ENCODE measurements at regions not wholly inside any gene's neighbourhood (a gene's known extent, or its start where the extent isn't known, plus 50 kb on each side); places are given as distances from the start of the nearest gene placed in this dataset.

DNA sequence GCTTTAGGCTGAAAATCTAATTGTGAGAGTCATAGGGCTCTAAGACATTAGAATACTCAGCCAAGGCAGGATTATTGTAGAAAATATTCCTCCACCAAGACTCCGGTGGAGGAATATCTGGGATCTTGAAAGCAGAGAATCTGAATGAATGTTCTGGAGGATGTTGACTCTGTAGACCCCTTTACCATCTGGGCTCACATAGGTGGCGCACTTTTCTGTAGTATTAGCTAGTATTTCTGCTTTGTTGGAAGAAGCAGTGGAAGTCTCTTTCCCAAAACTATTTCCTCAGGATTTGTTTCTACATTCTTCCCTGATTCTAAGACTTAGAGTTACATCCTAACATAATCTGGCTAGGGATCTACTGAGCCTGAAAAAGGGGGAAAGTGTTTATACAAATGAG lies 752.4 kb upstream of the SEMA6A start:
- DNase-seq (ENCODE audit: low read depth in 1 of 2, low spot score in 1 of 2) (no peak), FAIRE-seq (no peak), ATAC-seq (no peak)
- TF ChIP-seq ESRRA (IDR thresholded peaks at IDR 0.05; ENCODE audit: borderline replicate concordance, low read length): no peak
- ChIA-PET POLR2A (no interaction called here), CTCF (no interaction called here)
- no peaks in the 10 kb centered on the region for H3K9me3 ChIP-seq
- H3K4me1 ChIP-seq: no peaks in the 10 kb centered on the region
- no peak overlapping the region for H3K4me3 ChIP-seq
- 23% methylated on average over 2 of the region's 2 CpGs for WGBS (ENCODE audit: missing lambda C conversion rate)
- no peak overlapping the region for H3K4me2 ChIP-seq
- no peak overlapping the region for H3K27ac ChIP-seq

DNA sequence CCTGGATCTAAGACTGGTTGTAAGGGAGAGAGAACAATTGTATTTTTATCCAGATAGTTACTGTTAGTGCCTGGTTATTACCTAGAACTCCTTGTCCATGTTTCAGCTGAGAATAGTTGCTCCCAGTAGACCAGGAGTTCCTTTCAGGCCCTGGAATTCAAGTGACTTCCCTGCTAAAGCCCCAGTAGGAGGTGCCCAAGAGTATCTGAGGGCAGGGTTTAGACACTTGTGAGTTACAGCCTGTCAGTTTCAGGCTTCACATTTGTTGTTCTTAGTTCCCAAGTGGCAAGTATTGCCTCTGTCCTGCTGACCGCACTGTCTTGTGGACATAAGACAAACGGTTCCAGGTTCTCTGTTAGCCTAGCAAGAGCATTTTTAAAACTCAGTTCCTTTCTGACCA lies 743.9 kb upstream of the SEMA6A start:
- CTCF ChIA-PET: interaction anchor here (0.5 kb wide), 1 partner anchor 739 kb away, joined by 3 read pairs; no protein-coding TSS in a partner anchor

More for the DNA sequence above, 743.9 kb upstream of the SEMA6A start:
- H3K4me2 ChIP-seq: no peak overlapping the region
- FAIRE-seq (no peak), ATAC-seq (no peak), DNase-seq (ENCODE audit: low read depth in 1 of 2, low spot score in 1 of 2) (peak in 1 of 2 experiments; percentile 11)
- no peak overlapping the region for H3K4me3 ChIP-seq
- no peaks in the 10 kb centered on the region for H3K4me1 ChIP-seq
- POLR2A ChIA-PET: no interaction called here
- 5% methylated on average over 2 of the region's 2 CpGs for WGBS (ENCODE audit: missing lambda C conversion rate)
- H3K9me3 ChIP-seq: no peaks in the 10 kb centered on the region
- no peak overlapping the region for H3K27ac ChIP-seq
- TF ChIP-seq, protein P1, sequence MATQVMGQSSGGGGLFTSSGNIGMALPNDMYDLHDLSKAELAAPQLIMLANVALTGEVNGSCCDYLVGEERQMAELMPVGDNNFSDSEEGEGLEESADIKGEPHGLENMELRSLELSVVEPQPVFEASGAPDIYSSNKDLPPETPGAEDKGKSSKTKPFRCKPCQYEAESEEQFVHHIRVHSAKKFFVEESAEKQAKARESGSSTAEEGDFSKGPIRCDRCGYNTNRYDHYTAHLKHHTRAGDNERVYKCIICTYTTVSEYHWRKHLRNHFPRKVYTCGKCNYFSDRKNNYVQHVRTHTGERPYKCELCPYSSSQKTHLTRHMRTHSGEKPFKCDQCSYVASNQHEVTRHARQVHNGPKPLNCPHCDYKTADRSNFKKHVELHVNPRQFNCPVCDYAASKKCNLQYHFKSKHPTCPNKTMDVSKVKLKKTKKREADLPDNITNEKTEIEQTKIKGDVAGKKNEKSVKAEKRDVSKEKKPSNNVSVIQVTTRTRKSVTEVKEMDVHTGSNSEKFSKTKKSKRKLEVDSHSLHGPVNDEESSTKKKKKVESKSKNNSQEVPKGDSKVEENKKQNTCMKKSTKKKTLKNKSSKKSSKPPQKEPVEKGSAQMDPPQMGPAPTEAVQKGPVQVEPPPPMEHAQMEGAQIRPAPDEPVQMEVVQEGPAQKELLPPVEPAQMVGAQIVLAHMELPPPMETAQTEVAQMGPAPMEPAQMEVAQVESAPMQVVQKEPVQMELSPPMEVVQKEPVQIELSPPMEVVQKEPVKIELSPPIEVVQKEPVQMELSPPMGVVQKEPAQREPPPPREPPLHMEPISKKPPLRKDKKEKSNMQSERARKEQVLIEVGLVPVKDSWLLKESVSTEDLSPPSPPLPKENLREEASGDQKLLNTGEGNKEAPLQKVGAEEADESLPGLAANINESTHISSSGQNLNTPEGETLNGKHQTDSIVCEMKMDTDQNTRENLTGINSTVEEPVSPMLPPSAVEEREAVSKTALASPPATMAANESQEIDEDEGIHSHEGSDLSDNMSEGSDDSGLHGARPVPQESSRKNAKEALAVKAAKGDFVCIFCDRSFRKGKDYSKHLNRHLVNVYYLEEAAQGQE (IDR thresholded peaks at IDR 0.05): no peak
- TF ChIP-seq ESRRA (IDR thresholded peaks at IDR 0.05; ENCODE audit: borderline replicate concordance, low read length) (no peak), RAD21 (conservative IDR thresholded peaks at IDR 0.05 in 1 of 2, IDR thresholded peaks at IDR 0.05 in 1 of 2) (no peak), RNF2 (IDR thresholded peaks at IDR 0.05; ENCODE audit: borderline replicate concordance, low read depth) (no peak), RCOR1 (IDR thresholded peaks at IDR 0.05; ENCODE audit: low read depth, low read length) (no peak), NR3C1 (IDR thresholded peaks at IDR 0.05) (no peak), EP300 (IDR thresholded peaks at IDR 0.05) (no peak), ZC3H11A (IDR thresholded peaks at IDR 0.05) (no peak), HOXA7 (CRISPR knock-in tag; IDR thresholded peaks at IDR 0.05) (no peak), PHF8 (IDR thresholded peaks at IDR 0.05; ENCODE audit: borderline replicate concordance, low read depth) (no peak), JUNB (IDR thresholded peaks at IDR 0.05) (no peak), FOSL2 (IDR thresholded peaks at IDR 0.05) (no peak), FOSL2 (CRISPR knock-in tag; IDR thresholded peaks at IDR 0.05) (no peak), KDM5A (IDR thresholded peaks at IDR 0.05) (no peak)
- TF ChIP-seq, protein P2, sequence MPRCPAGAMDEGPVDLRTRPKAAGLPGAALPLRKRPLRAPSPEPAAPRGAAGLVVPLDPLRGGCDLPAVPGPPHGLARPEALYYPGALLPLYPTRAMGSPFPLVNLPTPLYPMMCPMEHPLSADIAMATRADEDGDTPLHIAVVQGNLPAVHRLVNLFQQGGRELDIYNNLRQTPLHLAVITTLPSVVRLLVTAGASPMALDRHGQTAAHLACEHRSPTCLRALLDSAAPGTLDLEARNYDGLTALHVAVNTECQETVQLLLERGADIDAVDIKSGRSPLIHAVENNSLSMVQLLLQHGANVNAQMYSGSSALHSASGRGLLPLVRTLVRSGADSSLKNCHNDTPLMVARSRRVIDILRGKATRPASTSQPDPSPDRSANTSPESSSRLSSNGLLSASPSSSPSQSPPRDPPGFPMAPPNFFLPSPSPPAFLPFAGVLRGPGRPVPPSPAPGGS (IDR thresholded peaks at IDR 0.05): no peak
- TF ChIP-seq, protein P3, sequence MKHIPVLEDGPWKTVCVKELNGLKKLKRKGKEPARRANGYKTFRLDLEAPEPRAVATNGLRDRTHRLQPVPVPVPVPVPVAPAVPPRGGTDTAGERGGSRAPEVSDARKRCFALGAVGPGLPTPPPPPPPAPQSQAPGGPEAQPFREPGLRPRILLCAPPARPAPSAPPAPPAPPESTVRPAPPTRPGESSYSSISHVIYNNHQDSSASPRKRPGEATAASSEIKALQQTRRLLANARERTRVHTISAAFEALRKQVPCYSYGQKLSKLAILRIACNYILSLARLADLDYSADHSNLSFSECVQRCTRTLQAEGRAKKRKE (CRISPR knock-in tag; IDR thresholded peaks at IDR 0.05; ENCODE audit: low read depth): no peak
- TF ChIP-seq, protein P4, sequence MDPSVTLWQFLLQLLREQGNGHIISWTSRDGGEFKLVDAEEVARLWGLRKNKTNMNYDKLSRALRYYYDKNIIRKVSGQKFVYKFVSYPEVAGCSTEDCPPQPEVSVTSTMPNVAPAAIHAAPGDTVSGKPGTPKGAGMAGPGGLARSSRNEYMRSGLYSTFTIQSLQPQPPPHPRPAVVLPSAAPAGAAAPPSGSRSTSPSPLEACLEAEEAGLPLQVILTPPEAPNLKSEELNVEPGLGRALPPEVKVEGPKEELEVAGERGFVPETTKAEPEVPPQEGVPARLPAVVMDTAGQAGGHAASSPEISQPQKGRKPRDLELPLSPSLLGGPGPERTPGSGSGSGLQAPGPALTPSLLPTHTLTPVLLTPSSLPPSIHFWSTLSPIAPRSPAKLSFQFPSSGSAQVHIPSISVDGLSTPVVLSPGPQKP (IDR thresholded peaks at IDR 0.05; ENCODE audit: low read depth, low read length): no peak
- TF ChIP-seq, protein P5, sequence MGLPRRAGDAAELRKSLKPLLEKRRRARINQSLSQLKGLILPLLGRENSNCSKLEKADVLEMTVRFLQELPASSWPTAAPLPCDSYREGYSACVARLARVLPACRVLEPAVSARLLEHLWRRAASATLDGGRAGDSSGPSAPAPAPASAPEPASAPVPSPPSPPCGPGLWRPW (IDR thresholded peaks at IDR 0.05): no peak
- TF ChIP-seq, protein P6, sequence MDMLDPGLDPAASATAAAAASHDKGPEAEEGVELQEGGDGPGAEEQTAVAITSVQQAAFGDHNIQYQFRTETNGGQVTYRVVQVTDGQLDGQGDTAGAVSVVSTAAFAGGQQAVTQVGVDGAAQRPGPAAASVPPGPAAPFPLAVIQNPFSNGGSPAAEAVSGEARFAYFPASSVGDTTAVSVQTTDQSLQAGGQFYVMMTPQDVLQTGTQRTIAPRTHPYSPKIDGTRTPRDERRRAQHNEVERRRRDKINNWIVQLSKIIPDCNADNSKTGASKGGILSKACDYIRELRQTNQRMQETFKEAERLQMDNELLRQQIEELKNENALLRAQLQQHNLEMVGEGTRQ (IDR thresholded peaks at IDR 0.05): no peak
